T-helper 1 cell treated with Interleukin-12 subunit alpha and Interleukin-12 subunit beta and Interleukin-4 antibody, amounts not matched to agents 30 μg/mL and 1 μg/mL, for 36 hours (primary cell): ENCODE measurements at regions not wholly inside any gene's neighbourhood (a gene's known extent, or its start where the extent isn't known, plus 50 kb on each side); places are given as distances from the start of the nearest gene placed in this dataset.

Source experiments
- H3K27ac Mint-ChIP-seq: one replicate; pipeline ENCODE4 v1.8.0; 2021; ENCODE audit warnings: mild to moderate bottlenecking, mixed read lengths
- H3K27me3 Mint-ChIP-seq: one replicate; pipeline ENCODE4 v1.8.0; 2021; ENCODE audit warnings: low read depth, mixed read lengths
- H3K36me3 Mint-ChIP-seq: one replicate; pipeline ENCODE4 v1.8.0; 2021; ENCODE audit warnings: low read depth, mixed read lengths
- H3K4me1 Mint-ChIP-seq: one replicate; pipeline ENCODE4 v1.8.0; 2021; ENCODE audit warnings: low read depth, mixed read lengths
- H3K4me3 Mint-ChIP-seq: one replicate; pipeline ENCODE4 v1.8.0; 2021; ENCODE audit warnings: mild to moderate bottlenecking, moderate library complexity, mixed read lengths
- H3K9me3 Mint-ChIP-seq: one replicate; pipeline ENCODE4 v1.8.0; 2021; ENCODE audit warnings: mixed read lengths

GRCh38 chr20:40506537-40506939 lies 182.5 kb downstream of the MAFB start:
- Mint-ChIP-seq H3K27ac (no peak overlapping the region), H3K4me3 (no peak overlapping the region), H3K4me1 (no peaks in the 10 kb centered on the region), H3K27me3 (no peaks in the 10 kb centered on the region), H3K36me3 (no peaks in the 10 kb centered on the region), H3K9me3 (no peaks in the 10 kb centered on the region)

GRCh38 chr20:40503119-40503518 lies 185.9 kb downstream of the MAFB start:
- Mint-ChIP-seq H3K4me1 (no peaks in the 10 kb centered on the region), H3K36me3 (no peaks in the 10 kb centered on the region), H3K27me3 (no peaks in the 10 kb centered on the region), H3K4me3 (no peak overlapping the region), H3K27ac (no peak overlapping the region), H3K9me3 (no peaks in the 10 kb centered on the region)

- Mint-ChIP-seq H3K36me3 (no peaks in the 10 kb centered on the region), H3K4me3 (no peak overlapping the region), H3K27me3 (no peaks in the 10 kb centered on the region), H3K4me1 (peaks cover 2% of the 10 kb centered on the region), H3K27ac (no peak overlapping the region), H3K9me3 (no peaks in the 10 kb centered on the region)
These were observed 186.5 kb downstream of the MAFB start for GRCh38 chr20:40502576-40502975.

GRCh38 chr20:40499391-40499790 lies 189.6 kb downstream of the MAFB start:
- H3K36me3 Mint-ChIP-seq, result no peaks in the 10 kb centered on the region
- peaks cover 2% of the 10 kb centered on the region for H3K4me1 Mint-ChIP-seq

GRCh38 chr20:40497899-40498691 lies 190.9 kb downstream of the MAFB start:
- Mint-ChIP-seq H3K4me3 (no peak overlapping the region), H3K4me1 (peaks cover 2% of the 10 kb centered on the region), H3K9me3 (no peaks in the 10 kb centered on the region), H3K27ac (no peak overlapping the region), H3K27me3 (no peaks in the 10 kb centered on the region), H3K36me3 (no peaks in the 10 kb centered on the region)

More at GRCh38 chr20:40499391-40499790, 189.6 kb downstream of the MAFB start:
- Mint-ChIP-seq H3K9me3 (no peaks in the 10 kb centered on the region), H3K4me3 (no peak overlapping the region), H3K27ac (no peak overlapping the region), H3K27me3 (no peaks in the 10 kb centered on the region)

GRCh38 chr20:40495956-40496355 lies 193.1 kb downstream of the MAFB start:
- Mint-ChIP-seq H3K27me3 (no peaks in the 10 kb centered on the region), H3K4me3 (no peak overlapping the region), H3K4me1 (peaks cover 2% of the 10 kb centered on the region), H3K27ac (no peak overlapping the region), H3K9me3 (no peaks in the 10 kb centered on the region), H3K36me3 (no peaks in the 10 kb centered on the region)

GRCh38 chr20:40494248-40494647 lies 194.8 kb downstream of the MAFB start:
- no peak overlapping the region for H3K27ac Mint-ChIP-seq
- no peaks in the 10 kb centered on the region for H3K9me3 Mint-ChIP-seq
- H3K4me3 Mint-ChIP-seq, result no peak overlapping the region
- H3K4me1 Mint-ChIP-seq, result peaks cover 2% of the 10 kb centered on the region
- no peaks in the 10 kb centered on the region for H3K27me3 Mint-ChIP-seq
- H3K36me3 Mint-ChIP-seq, result no peaks in the 10 kb centered on the region

GRCh38 chr20:40493549-40493948 lies 195.5 kb downstream of the MAFB start:
- H3K4me1 Mint-ChIP-seq, result peaks cover 2% of the 10 kb centered on the region
- H3K9me3 Mint-ChIP-seq, result no peaks in the 10 kb centered on the region
- H3K36me3 Mint-ChIP-seq, result no peaks in the 10 kb centered on the region
- no peak overlapping the region for H3K27ac Mint-ChIP-seq
- no peaks in the 10 kb centered on the region for H3K27me3 Mint-ChIP-seq
- no peak overlapping the region for H3K4me3 Mint-ChIP-seq

- Mint-ChIP-seq H3K27ac (no peak overlapping the region), H3K36me3 (no peaks in the 10 kb centered on the region), H3K9me3 (no peaks in the 10 kb centered on the region), H3K4me1 (peaks cover 2% of the 10 kb centered on the region), H3K4me3 (no peak overlapping the region), H3K27me3 (no peaks in the 10 kb centered on the region)
These were observed 196.0 kb downstream of the MAFB start for GRCh38 chr20:40493071-40493470.

- Mint-ChIP-seq H3K27ac (no peak overlapping the region), H3K36me3 (no peaks in the 10 kb centered on the region), H3K9me3 (no peaks in the 10 kb centered on the region)
These were observed 197.9 kb downstream of the MAFB start for GRCh38 chr20:40491009-40491590.

GRCh38 chr20:40489886-40490285 lies 199.2 kb downstream of the MAFB start:
- Mint-ChIP-seq H3K4me3 (no peak overlapping the region), H3K9me3 (no peaks in the 10 kb centered on the region), H3K4me1 (no peaks in the 10 kb centered on the region), H3K27ac (no peak overlapping the region), H3K27me3 (no peaks in the 10 kb centered on the region), H3K36me3 (no peaks in the 10 kb centered on the region)

More at GRCh38 chr20:40491009-40491590, 197.9 kb downstream of the MAFB start:
- Mint-ChIP-seq H3K27me3 (no peaks in the 10 kb centered on the region), H3K4me1 (no peaks in the 10 kb centered on the region), H3K4me3 (no peak overlapping the region)

- H3K4me1 Mint-ChIP-seq, result no peaks in the 10 kb centered on the region
- no peaks in the 10 kb centered on the region for H3K27me3 Mint-ChIP-seq
- H3K27ac Mint-ChIP-seq, result no peak overlapping the region
- H3K36me3 Mint-ChIP-seq, result no peaks in the 10 kb centered on the region
- H3K9me3 Mint-ChIP-seq, result no peaks in the 10 kb centered on the region
- no peak overlapping the region for H3K4me3 Mint-ChIP-seq
These were observed 200.6 kb downstream of the MAFB start for GRCh38 chr20:40488401-40488800.

GRCh38 chr20:40486297-40486696 lies 202.7 kb downstream of the MAFB start:
- Mint-ChIP-seq H3K4me1 (no peaks in the 10 kb centered on the region), H3K9me3 (no peaks in the 10 kb centered on the region), H3K27ac (no peak overlapping the region), H3K4me3 (no peak overlapping the region), H3K27me3 (no peaks in the 10 kb centered on the region), H3K36me3 (no peaks in the 10 kb centered on the region)

GRCh38 chr20:40481743-40482458 lies 207.1 kb downstream of the MAFB start:
- Mint-ChIP-seq H3K9me3 (no peaks in the 10 kb centered on the region), H3K4me3 (no peak overlapping the region), H3K27me3 (no peaks in the 10 kb centered on the region), H3K4me1 (no peaks in the 10 kb centered on the region), H3K27ac (no peak overlapping the region), H3K36me3 (no peaks in the 10 kb centered on the region)

GRCh38 chr20:40481337-40481736 lies 207.7 kb downstream of the MAFB start:
- H3K27ac Mint-ChIP-seq, result no peak overlapping the region
- no peaks in the 10 kb centered on the region for H3K9me3 Mint-ChIP-seq
- no peak overlapping the region for H3K4me3 Mint-ChIP-seq
- no peaks in the 10 kb centered on the region for H3K36me3 Mint-ChIP-seq
- no peaks in the 10 kb centered on the region for H3K27me3 Mint-ChIP-seq
- H3K4me1 Mint-ChIP-seq, result no peaks in the 10 kb centered on the region
